Cardiac fibroblast (primary cell): ENCODE measurements at regions not wholly inside any gene's neighbourhood (a gene's known extent, or its start where the extent isn't known, plus 50 kb on each side); places are given as distances from the start of the nearest gene placed in this dataset.

Experiments used
- DNase-seq, 2 donors: peaks; one replicate each; pipeline versions ENCODE4 v3.0.0 to v3.0.0-alpha.2; 2010; ENCODE audit warnings: low read depth in 2 of 2
- H3K4me3 ChIP-seq, 2 donors: replicated peaks in 1 of 2; 1 replicate in 1 of 2; 2 replicates in 1 of 2; pipeline ENCODE4 v1.5.1; 2011; ENCODE audit warnings: low read depth in 2 of 2, low read length in 2 of 2, mild to moderate bottlenecking in 2 of 2, moderate library complexity in 1 of 2
- CTCF ChIP-seq: IDR thresholded peaks from one replicate; pipeline ENCODE4 v1.5.1; 2011; ENCODE audit warnings: low read depth, mild to moderate bottlenecking, low read length, inconsistent platforms

GRCh38 chr1:95453053-95453452 is 219.0 kb downstream of the RWDD3 start:
- no peak for DNase-seq
- no peak for TF ChIP-seq CTCF
- H3K4me3 ChIP-seq, result no peak overlapping the region

GRCh38 chr1:95467036-95467435 is 233.0 kb downstream of the RWDD3 start:
- no peak for TF ChIP-seq CTCF
- H3K4me3 ChIP-seq, result no peak overlapping the region
- no peak for DNase-seq

GRCh38 chr1:95475686-95476457 is 241.9 kb downstream of the RWDD3 start:
- no peak overlapping the region for H3K4me3 ChIP-seq
- no peak for TF ChIP-seq CTCF
- DNase-seq, result no peak

- DNase-seq, result no peak
- TF ChIP-seq CTCF, result no peak
- H3K4me3 ChIP-seq, result no peak overlapping the region
Observed at GRCh38 chr1:95496307-95496706, 262.3 kb downstream of the RWDD3 start.

GRCh38 chr1:95496773-95497172 is 262.8 kb downstream of the RWDD3 start:
- no peak for DNase-seq
- TF ChIP-seq CTCF, result no peak
- H3K4me3 ChIP-seq, result no peak overlapping the region

GRCh38 chr1:95497566-95497965 is 263.6 kb downstream of the RWDD3 start:
- no peak overlapping the region for H3K4me3 ChIP-seq
- TF ChIP-seq CTCF, result no peak
- no peak for DNase-seq
